GM12878 (cell line): ENCODE measurements at regions not wholly inside any gene's neighbourhood (a gene's known extent, or its start where the extent isn't known, plus 50 kb on each side); places are given as distances from the start of the nearest gene placed in this dataset.

Experiments used
- ATAC-seq: fragments of 200-7000 bp; cut with Tn5 transposase; 3 replicates; pipeline ENCODE4 v1.9.1; 2020; ENCODE audit warnings: mild to moderate bottlenecking, moderate library complexity
- BruUV-seq: library from RNA; stranded (reverse); fragments of 400-500 nt; replicated peaks from 2 replicates; lab custom pipeline; 2021; lab: Mats Ljungman, UMichigan
- CTCF ChIA-PET: fragments of 300-600 bp; sonication (Branson Sonifier 250); formaldehyde crosslinking; extraction: SDS; loops from one replicate; lab custom pipeline; 2021; ENCODE audit warnings: inconsistent platforms; lab: Yijun Ruan, JAX
- POLR2A ChIA-PET: fragments of 350-600 bp; formaldehyde crosslinking; extraction: SDS; loops from one replicate; lab custom pipeline; 2021; ENCODE audit warnings: inconsistent platforms; lab: Charles Lee
- RAD21 ChIA-PET: fragments of 300-600 bp; sonication (Branson Sonifier 250); formaldehyde crosslinking; loops from one replicate; lab custom pipeline; 2023; ENCODE audit warnings: antibody characterized with exemption; ENCODE audit not compliant: unreplicated experiment; lab: Charles Lee
- SMC1A ChIA-PET: fragments of 300-600 bp; sonication (Branson Sonifier 250); formaldehyde crosslinking; loops from one replicate; lab custom pipeline; 2023; ENCODE audit not compliant: unreplicated experiment, uncharacterized antibody; lab: Charles Lee
- DNase-seq: peaks from one replicate; pipeline ENCODE4 v3.0.0-alpha.2; 2011; ENCODE audit warnings: low read depth, low spot score
- FAIRE-seq: peaks from 3 replicates; lab custom pipeline; 2011; peaks lifted over from hg19 to GRCh38; lab: Jason Lieb, UNC
- H2AFZ ChIP-seq: 2 replicates; pipeline ENCODE4 v1.6.0; 2011; ENCODE audit warnings: low read depth, low read length, control low read depth; ENCODE audit not compliant: control insufficient read depth
- H3K27ac ChIP-seq: 2 replicates; pipeline ENCODE4 v1.5.1; 2011; ENCODE audit warnings: control low read depth; ENCODE audit not compliant: control insufficient read depth, insufficient read depth
- H3K27me3 ChIP-seq, 2 experiments: replicated peaks in 1 of 2; 2 replicates each; pipeline versions ENCODE4 v1.6.0 to v1.6.1; 2011; ENCODE audit warnings: low read length in 1 of 2; ENCODE audit not compliant: control insufficient read depth in 2 of 2, insufficient read depth in 2 of 2
- H3K36me3 ChIP-seq, 2 experiments: 2 replicates each; pipeline ENCODE4 v1.5.1; 2011; ENCODE audit warnings: low read length in 1 of 2; ENCODE audit not compliant: control insufficient read depth in 2 of 2, insufficient read depth in 2 of 2
- H3K4me1 ChIP-seq: 2 replicates; pipeline ENCODE4 v1.6.1; 2011; ENCODE audit warnings: mild to moderate bottlenecking, low read length, moderate library complexity, mixed read lengths; ENCODE audit not compliant: control insufficient read depth, insufficient read depth
- H3K4me2 ChIP-seq: 2 replicates; pipeline ENCODE4 v1.6.0; 2011; ENCODE audit warnings: control low read depth; ENCODE audit not compliant: control insufficient read depth, insufficient read depth
- H3K4me3 ChIP-seq: fragments of 200-600 bp; sonication (generic); 2 replicates; pipeline ENCODE4 v1.5.1; 2016
- H3K79me2 ChIP-seq: 2 replicates; pipeline ENCODE4 v1.6.0; 2011; ENCODE audit warnings: low read length; ENCODE audit not compliant: control insufficient read depth, insufficient read depth
- H3K9ac ChIP-seq: 2 replicates; pipeline ENCODE4 v1.8.0; 2011; ENCODE audit warnings: low read length, control low read depth, mixed read lengths; ENCODE audit not compliant: control insufficient read depth, insufficient read depth
- H3K9me3 ChIP-seq: replicated peaks from 3 replicates; pipeline ENCODE4 v1.5.1; 2011; ENCODE audit warnings: mild to moderate bottlenecking, low read length; ENCODE audit not compliant: control insufficient read depth, insufficient read depth
- H4K20me1 ChIP-seq: 2 replicates; pipeline ENCODE4 v1.6.0; 2011; ENCODE audit not compliant: control insufficient read depth, insufficient read depth
- CHD2 ChIP-seq: IDR thresholded peaks from 2 replicates; pipeline ENCODE4 v1.6.1; 2011; ENCODE audit warnings: low read depth, low read length, improper control_type of control experiment, borderline replicate concordance
- MTA3 ChIP-seq: IDR thresholded peaks from 2 replicates; pipeline ENCODE4 v1.6.1; 2012; ENCODE audit warnings: low read length, inconsistent platforms, borderline replicate concordance
- MXI1 ChIP-seq: fragments of 150-350 bp; IDR thresholded peaks from 2 replicates; pipeline ENCODE4 v1.6.1; 2011; ENCODE audit warnings: low read depth, mild to moderate bottlenecking, inconsistent platforms, low read length, improper control_type of control experiment
- RAD51 ChIP-seq: fragments of 450-650 bp; IDR thresholded peaks from 2 replicates; pipeline ENCODE4 v1.6.1; 2016; ENCODE audit warnings: moderate library complexity, mild to moderate bottlenecking, inconsistent platforms
- RELB ChIP-seq: fragments of 450-650 bp; IDR thresholded peaks from 2 replicates; pipeline ENCODE4 v1.6.1; 2017; ENCODE audit warnings: low read depth, mild to moderate bottlenecking, moderate library complexity
- ZBTB11 ChIP-seq: fragments of 450-650 bp; formaldehyde crosslinking; IDR thresholded peaks from 2 replicates; pipeline ENCODE4 v1.5.0; 2022; ENCODE audit warnings: mild to moderate bottlenecking, missing genetic modification characterization
- ZZZ3 ChIP-seq: IDR thresholded peaks from 2 replicates; pipeline ENCODE4 v1.6.1; 2011; ENCODE audit warnings: low read depth; ENCODE audit not compliant: control insufficient read depth, insufficient read length
- WGBS: methylation state at CpG from one replicate; pipeline ENCODE4 v1.1.6; 2016; ENCODE audit warnings: low lambda C conversion rate; ENCODE audit not compliant: insufficient replicate concordance, insufficient coverage; ENCODE audit errors: missing lambda C conversion rate; 5-methylcytosine and 5-hydroxymethylcytosine counted together
- in situ Hi-C: fragments of 300-500 bp; cut with MboI; formaldehyde crosslinking; loops from 9 replicates; pipeline ENCODE4 v1.14.3; 2018; ENCODE audit warnings: mixed read lengths
- intact Hi-C: fragments of 100-400 bp; cut with micrococcal nuclease; formaldehyde crosslinking; loops from one replicate; pipeline ENCODE4 v1.14.2; 2022; ENCODE audit not compliant: unreplicated experiment

- H3K27me3 ChIP-seq: no peaks in the 10 kb centered on the region
- H3K36me3 ChIP-seq: no peaks in the 10 kb centered on the region
- no peak overlapping the region for H3K27ac ChIP-seq
- H3K79me2 ChIP-seq: no peaks in the 10 kb centered on the region
- SMC1A ChIA-PET: interaction anchor here (1.2 kb wide), 1 partner anchor 11 kb away, joined by 3 read pairs; no protein-coding TSS in a partner anchor
- in situ Hi-C loops (no loop called here), intact Hi-C loops (no loop called here)
- H3K4me1 ChIP-seq: no peaks in the 10 kb centered on the region
- DNase-seq (no peak), ATAC-seq (peak; percentile 55; the same call in 2 of the 3 replicates), FAIRE-seq (no peak)
- no peak overlapping the region for H3K4me2 ChIP-seq
- no peak overlapping the region for H3K9ac ChIP-seq
- RAD21 ChIA-PET: no interaction called here
- no peak overlapping the region for H2AFZ ChIP-seq
- no peak for TF ChIP-seq ZZZ3
- no peak for TF ChIP-seq RAD51
- no peak for TF ChIP-seq MXI1
- TF ChIP-seq RELB: no peak
- no peak for TF ChIP-seq MTA3
- no peak for TF ChIP-seq CHD2
- TF ChIP-seq ZBTB11: no peak
- no peaks in the 10 kb centered on the region for H4K20me1 ChIP-seq
- POLR2A ChIA-PET: no interaction called here
- H3K9me3 ChIP-seq: no peaks in the 10 kb centered on the region
- WGBS: 2% methylated on average over 2 of the region's 2 CpGs
- BruUV-seq: no TSS peak
- CTCF ChIA-PET: no interaction called here
- H3K4me3 ChIP-seq: no peak overlapping the region
These were observed 250.2 kb upstream of the MME start for GRCh38 chr3:154829929-154830328.
